ENCODE measurements at regions not wholly inside any gene's neighbourhood (a gene's known extent, or its start where the extent isn't known, plus 50 kb on each side); places are given as distances from the start of the nearest gene placed in this dataset.
A peak's percentile ranks its signal among the peaks of the same experiment; 100 is the strongest.

DNA sequence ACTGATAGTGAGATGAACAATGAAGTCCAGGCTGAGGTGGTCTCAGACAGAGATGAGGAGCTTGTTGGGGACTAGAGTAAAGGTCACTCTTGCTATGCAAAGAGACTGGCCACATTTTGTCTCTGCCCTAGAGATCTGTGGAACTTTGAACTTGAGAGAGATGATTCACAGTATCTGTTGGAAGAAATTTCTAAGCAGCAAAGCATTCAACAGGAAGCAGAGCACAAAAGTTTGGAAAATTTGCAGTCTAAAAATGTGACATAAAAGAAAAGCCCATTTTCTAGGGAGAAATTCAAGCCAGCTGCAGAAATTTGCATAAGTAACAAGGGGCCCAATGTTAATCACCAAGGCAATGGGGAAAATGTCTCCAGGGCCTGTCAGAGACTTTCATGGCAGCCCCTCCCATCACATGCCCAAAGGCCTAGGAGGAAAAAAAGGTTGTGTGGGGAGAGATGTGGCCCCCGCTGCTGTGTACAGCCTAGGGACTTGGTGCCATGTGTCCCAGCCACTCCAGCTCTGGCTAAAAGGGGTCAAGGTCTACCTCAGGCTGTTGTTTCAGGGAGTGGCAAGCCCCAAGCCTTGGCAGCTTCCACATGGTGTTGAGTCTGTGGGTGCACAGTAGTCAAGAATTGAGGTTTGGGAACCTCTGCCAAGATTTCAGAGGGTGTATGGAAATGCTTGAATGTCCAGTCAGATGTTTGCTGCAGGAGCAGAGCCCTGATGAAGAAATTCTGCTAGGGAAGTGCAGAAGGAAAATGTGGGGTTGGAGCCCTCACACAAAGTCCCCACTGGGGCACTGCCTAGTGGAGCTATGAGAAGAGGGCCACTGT lies 262.8 kb downstream of the DKK2 start:
- ChIA-PET POLR2A (no interaction called here), CTCF (no interaction called here)
- Histone ChIP-seq H3K36me3 (ENCODE audit: control insufficient read depth, insufficient read depth, low read length) (no peaks in the 10 kb centered on the region), H3K4me3 (ENCODE audit: low read depth, low read length) (no peak overlapping the region), H3K27me3 (ENCODE audit: control insufficient read depth, insufficient read depth, low read length) (no peaks in the 10 kb centered on the region)
- peak; percentile 27 for DNase-seq (ENCODE audit: low read depth)
- TF ChIP-seq, protein P1, sequence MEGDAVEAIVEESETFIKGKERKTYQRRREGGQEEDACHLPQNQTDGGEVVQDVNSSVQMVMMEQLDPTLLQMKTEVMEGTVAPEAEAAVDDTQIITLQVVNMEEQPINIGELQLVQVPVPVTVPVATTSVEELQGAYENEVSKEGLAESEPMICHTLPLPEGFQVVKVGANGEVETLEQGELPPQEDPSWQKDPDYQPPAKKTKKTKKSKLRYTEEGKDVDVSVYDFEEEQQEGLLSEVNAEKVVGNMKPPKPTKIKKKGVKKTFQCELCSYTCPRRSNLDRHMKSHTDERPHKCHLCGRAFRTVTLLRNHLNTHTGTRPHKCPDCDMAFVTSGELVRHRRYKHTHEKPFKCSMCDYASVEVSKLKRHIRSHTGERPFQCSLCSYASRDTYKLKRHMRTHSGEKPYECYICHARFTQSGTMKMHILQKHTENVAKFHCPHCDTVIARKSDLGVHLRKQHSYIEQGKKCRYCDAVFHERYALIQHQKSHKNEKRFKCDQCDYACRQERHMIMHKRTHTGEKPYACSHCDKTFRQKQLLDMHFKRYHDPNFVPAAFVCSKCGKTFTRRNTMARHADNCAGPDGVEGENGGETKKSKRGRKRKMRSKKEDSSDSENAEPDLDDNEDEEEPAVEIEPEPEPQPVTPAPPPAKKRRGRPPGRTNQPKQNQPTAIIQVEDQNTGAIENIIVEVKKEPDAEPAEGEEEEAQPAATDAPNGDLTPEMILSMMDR (IDR thresholded peaks at IDR 0.05; ENCODE audit: insufficient read depth, low read depth, low read length): no peak

GRCh38 chr4:106767991-106768390 lies 268.1 kb downstream of the DKK2 start:
- Histone ChIP-seq H3K27me3 (ENCODE audit: control insufficient read depth, insufficient read depth, low read length) (no peaks in the 10 kb centered on the region), H3K36me3 (ENCODE audit: control insufficient read depth, insufficient read depth, low read length) (no peaks in the 10 kb centered on the region), H3K4me3 (ENCODE audit: low read depth, low read length) (no peak overlapping the region)
- TF ChIP-seq, protein P1 (IDR thresholded peaks at IDR 0.05; ENCODE audit: insufficient read depth, low read depth, low read length): no peak
- no peak for DNase-seq (ENCODE audit: low read depth)
- CTCF ChIA-PET: interaction anchor here (1.1 kb wide), 1 partner anchor 9 kb away, joined by 4 read pairs; no protein-coding TSS in a partner anchor
- POLR2A ChIA-PET: no interaction called here

- POLR2A ChIA-PET: no interaction called here
- peak; percentile 31 for DNase-seq (ENCODE audit: low read depth)
Measured at GRCh38 chr4:106766519-106766918, 269.6 kb downstream of the DKK2 start.

GRCh38 chr4:106764774-106765173 lies 271.3 kb downstream of the DKK2 start:
- no peak for DNase-seq (ENCODE audit: low read depth)

More at GRCh38 chr4:106766519-106766918, 269.6 kb downstream of the DKK2 start:
- TF ChIP-seq, protein P1 (IDR thresholded peaks at IDR 0.05; ENCODE audit: insufficient read depth, low read depth, low read length): no peak
- CTCF ChIA-PET: no interaction called here
- Histone ChIP-seq H3K27me3 (ENCODE audit: control insufficient read depth, insufficient read depth, low read length) (no peaks in the 10 kb centered on the region), H3K36me3 (ENCODE audit: control insufficient read depth, insufficient read depth, low read length) (no peaks in the 10 kb centered on the region), H3K4me3 (ENCODE audit: low read depth, low read length) (no peak overlapping the region)

More at GRCh38 chr4:106764774-106765173, 271.3 kb downstream of the DKK2 start:
- Histone ChIP-seq H3K27me3 (ENCODE audit: control insufficient read depth, insufficient read depth, low read length) (no peaks in the 10 kb centered on the region), H3K36me3 (ENCODE audit: control insufficient read depth, insufficient read depth, low read length) (no peaks in the 10 kb centered on the region), H3K4me3 (ENCODE audit: low read depth, low read length) (no peak overlapping the region)
- POLR2A ChIA-PET: no interaction called here
- CTCF ChIA-PET: interaction anchor here (0.6 kb wide), 1 partner anchor 55 kb away, joined by 3 read pairs; no protein-coding TSS in a partner anchor
- TF ChIP-seq, protein P1 (IDR thresholded peaks at IDR 0.05; ENCODE audit: insufficient read depth, low read depth, low read length): no peak
